Astrocyte (in vitro differentiated cells and primary cell): ENCODE measurements at regions not wholly inside any gene's neighbourhood (a gene's known extent, or its start where the extent isn't known, plus 50 kb on each side); places are given as distances from the start of the nearest gene placed in this dataset.

ENCODE experiments used
- EZH2 ChIP-seq: IDR thresholded peaks from 2 replicates; pipeline ENCODE4 v1.6.1; 2012; ENCODE audit warnings: mild to moderate bottlenecking, low read length, inconsistent platforms; ENCODE audit not compliant: insufficient read depth
- TF ChIP-seq, protein P1 (sequence below): IDR thresholded peaks from 2 replicates; pipeline ENCODE4 v1.5.1; 2011; ENCODE audit warnings: low read depth, mild to moderate bottlenecking, inconsistent platforms, low read length, moderate library complexity; ENCODE audit not compliant: insufficient read depth

DNA sequence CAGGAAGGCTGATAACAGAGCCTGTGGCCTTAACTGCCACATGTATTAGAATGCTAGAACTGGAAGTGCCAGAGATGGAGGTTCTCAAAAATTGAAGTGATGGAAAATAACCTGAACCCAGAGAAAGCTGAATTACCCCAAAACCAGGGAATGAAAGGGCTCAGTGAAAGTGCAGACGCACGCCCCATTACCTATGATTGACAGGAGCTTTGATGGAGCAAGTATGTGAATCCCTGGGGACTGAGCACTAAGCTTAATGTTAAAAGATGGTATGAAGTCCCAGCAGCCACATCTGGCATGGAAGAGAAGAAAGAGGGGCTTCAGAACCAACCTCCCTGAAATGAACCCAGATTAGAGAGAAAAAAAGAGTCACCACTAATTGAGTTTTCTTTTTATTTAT is 118.4 kb upstream of the FHIT start:
- TF ChIP-seq, protein P1, sequence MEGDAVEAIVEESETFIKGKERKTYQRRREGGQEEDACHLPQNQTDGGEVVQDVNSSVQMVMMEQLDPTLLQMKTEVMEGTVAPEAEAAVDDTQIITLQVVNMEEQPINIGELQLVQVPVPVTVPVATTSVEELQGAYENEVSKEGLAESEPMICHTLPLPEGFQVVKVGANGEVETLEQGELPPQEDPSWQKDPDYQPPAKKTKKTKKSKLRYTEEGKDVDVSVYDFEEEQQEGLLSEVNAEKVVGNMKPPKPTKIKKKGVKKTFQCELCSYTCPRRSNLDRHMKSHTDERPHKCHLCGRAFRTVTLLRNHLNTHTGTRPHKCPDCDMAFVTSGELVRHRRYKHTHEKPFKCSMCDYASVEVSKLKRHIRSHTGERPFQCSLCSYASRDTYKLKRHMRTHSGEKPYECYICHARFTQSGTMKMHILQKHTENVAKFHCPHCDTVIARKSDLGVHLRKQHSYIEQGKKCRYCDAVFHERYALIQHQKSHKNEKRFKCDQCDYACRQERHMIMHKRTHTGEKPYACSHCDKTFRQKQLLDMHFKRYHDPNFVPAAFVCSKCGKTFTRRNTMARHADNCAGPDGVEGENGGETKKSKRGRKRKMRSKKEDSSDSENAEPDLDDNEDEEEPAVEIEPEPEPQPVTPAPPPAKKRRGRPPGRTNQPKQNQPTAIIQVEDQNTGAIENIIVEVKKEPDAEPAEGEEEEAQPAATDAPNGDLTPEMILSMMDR, result no peak
- TF ChIP-seq EZH2, result no peak
